ENCODE measurements at regions not wholly inside any gene's neighbourhood (a gene's known extent, or its start where the extent isn't known, plus 50 kb on each side); places are given as distances from the start of the nearest gene placed in this dataset.

- no peak for FAIRE-seq
- H2BK15ac ChIP-seq (ENCODE audit: low read length): no peak overlapping the region
- no peak overlapping the region for H2BK12ac ChIP-seq (ENCODE audit: low read depth, low read length)
- no peak overlapping the region for H3K4me2 ChIP-seq (ENCODE audit: insufficient read depth in 1 of 2, low read depth in 2 of 2, low read length in 2 of 2)
- 100% methylated on average over 1 of the region's 1 CpG; no CpG with 5 or more reads in 1 of the 2 experiments for WGBS, 2 experiments (ENCODE audit: extremely low coverage in 1 of 2, insufficient coverage in 1 of 2, insufficient read length in 1 of 2, insufficient replicate concordance in 2 of 2, low coverage in 1 of 2, low lambda C conversion rate in 2 of 2, missing lambda C conversion rate in 1 of 2)
- no peaks in the 10 kb centered on the region for H3K27me3 ChIP-seq (replicated peaks in 1 of 4; ENCODE audit: control insufficient read depth in 3 of 4, extremely low read depth in 1 of 4, insufficient read depth in 3 of 4, low read length in 3 of 4)
- H3K9me3 ChIP-seq (ENCODE audit: insufficient read depth in 2 of 2, low read depth in 1 of 2, low read length in 1 of 2): no peaks in the 10 kb centered on the region
- no peak overlapping the region for H2BK5ac ChIP-seq (ENCODE audit: low read depth, low read length)
- H3K79me1 ChIP-seq (ENCODE audit: low read depth, low read length): no peaks in the 10 kb centered on the region
- H3K27ac ChIP-seq (ENCODE audit: low read depth, low read length): no peak overlapping the region
- no peaks in the 10 kb centered on the region for H3K4me1 ChIP-seq (replicated peaks in 1 of 4; ENCODE audit: control insufficient read depth in 3 of 4, insufficient read depth in 4 of 4, low read length in 3 of 4)
- ChIA-PET POLR2A (ENCODE audit: partially characterized antibody) (no interaction called here), CTCF (ENCODE audit: partially characterized antibody) (no interaction called here)
- H3K56ac ChIP-seq (replicated peaks; ENCODE audit: insufficient read length, low read depth, low read length): no peak overlapping the region
- H2BK20ac ChIP-seq (ENCODE audit: low read length): no peak overlapping the region
- H3K18ac ChIP-seq (ENCODE audit: extremely low read depth, low read length): no peak overlapping the region
- H3K23me2 ChIP-seq (ENCODE audit: low read depth, low read length): no peaks in the 10 kb centered on the region
- no peak overlapping the region for H2BK120ac ChIP-seq (replicated peaks; ENCODE audit: low read depth, low read length)
- no peaks in the 10 kb centered on the region for H3K79me2 ChIP-seq (ENCODE audit: control insufficient read depth in 1 of 2, insufficient read depth in 2 of 2, low read length in 2 of 2)
- H3K14ac ChIP-seq (ENCODE audit: insufficient read length): no peak overlapping the region
- H4K91ac ChIP-seq (replicated peaks; ENCODE audit: insufficient read length, low read length): no peak overlapping the region
- no peak overlapping the region for H4K8ac ChIP-seq (ENCODE audit: extremely low read depth, insufficient read depth, low read length)
- H3K4ac ChIP-seq (replicated peaks; ENCODE audit: insufficient read length, low read depth, low read length): no peak overlapping the region
- no peak for DNase-seq (ENCODE audit: low read depth in 1 of 2, low spot score in 2 of 2)
- H4K20me1 ChIP-seq (replicated peaks in 1 of 2; ENCODE audit: control insufficient read depth in 1 of 2, insufficient read depth in 2 of 2, low read length in 2 of 2): no peaks in the 10 kb centered on the region
- H3K4me3 ChIP-seq (ENCODE audit: extremely low read depth in 1 of 4, insufficient read depth in 2 of 4, low read depth in 3 of 4, low read length in 4 of 4): no peak overlapping the region
- H4K5ac ChIP-seq (ENCODE audit: insufficient read length, low read depth, low read length): no peak overlapping the region
- no peak overlapping the region for H2AFZ ChIP-seq (ENCODE audit: low read length)
- no peak overlapping the region for H3K23ac ChIP-seq (ENCODE audit: insufficient read length)
- H3K9ac ChIP-seq (replicated peaks in 1 of 4; ENCODE audit: extremely low read depth in 1 of 4, low read depth in 3 of 4, low read length in 3 of 4): no peak overlapping the region
- H2AK5ac ChIP-seq (ENCODE audit: low read depth, low read length): no peak overlapping the region
- H3K36me3 ChIP-seq (ENCODE audit: control insufficient read depth in 2 of 4, insufficient read depth in 4 of 4, low read length in 3 of 4): no peaks in the 10 kb centered on the region
- TF ChIP-seq SAP30 (IDR thresholded peaks at IDR 0.05; ENCODE audit: insufficient read depth, insufficient replicate concordance, low read length) (no peak), NANOG (IDR thresholded peaks at IDR 0.05; ENCODE audit: insufficient read depth, low read depth, low read length, poor library complexity, severe bottlenecking) (no peak), CREB1 (IDR thresholded peaks at IDR 0.05) (no peak), RXRA (IDR thresholded peaks at IDR 0.05; ENCODE audit: insufficient read depth, low read depth, low read length) (no peak), BACH1 (IDR thresholded peaks at IDR 0.05; ENCODE audit: low read length) (no peak), EZH2 (IDR thresholded peaks at IDR 0.05; ENCODE audit: low read depth, low read length, severe bottlenecking) (no peak), SIX5 (IDR thresholded peaks at IDR 0.05; ENCODE audit: low read depth, low read length) (no peak), ASH2L (IDR thresholded peaks at IDR 0.05; ENCODE audit: low read length) (no peak), CBX5 (IDR thresholded peaks at IDR 0.05; ENCODE audit: low read depth, low read length) (no peak), HDAC6 (IDR thresholded peaks at IDR 0.05; ENCODE audit: low read depth, low read length) (no peak), POLR2AphosphoS5 (IDR thresholded peaks at IDR 0.05; ENCODE audit: low read depth, low read length) (no peak), SRF (IDR thresholded peaks at IDR 0.05; ENCODE audit: low read depth, low read length) (no peak), SP1 (IDR thresholded peaks at IDR 0.05; ENCODE audit: low read depth, low read length) (no peak), TEAD4 (IDR thresholded peaks at IDR 0.05; ENCODE audit: low read depth, low read length) (no peak), SP4 (IDR thresholded peaks at IDR 0.05; ENCODE audit: low read length) (no peak), NRF1 (IDR thresholded peaks at IDR 0.05; ENCODE audit: low read depth, low read length) (no peak)
- TF ChIP-seq, protein P1, sequence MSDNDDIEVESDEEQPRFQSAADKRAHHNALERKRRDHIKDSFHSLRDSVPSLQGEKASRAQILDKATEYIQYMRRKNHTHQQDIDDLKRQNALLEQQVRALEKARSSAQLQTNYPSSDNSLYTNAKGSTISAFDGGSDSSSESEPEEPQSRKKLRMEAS (IDR thresholded peaks at IDR 0.05): no peak
Observed at GRCh38 chrX:37910186-37910585, 62.8 kb upstream of the DYNLT3 start.
